Gastrocnemius medialis (tissue), 4 donors: ENCODE measurements at regions not wholly inside any gene's neighbourhood (a gene's known extent, or its start where the extent isn't known, plus 50 kb on each side); places are given as distances from the start of the nearest gene placed in this dataset.

ENCODE experiments used
- CTCF ChIP-seq, 5 experiments: fragments of 450-650 bp in 3 of 5; fragments of 200-600 bp in 2 of 5; sonication (generic) in 2 of 5; IDR thresholded peaks in 4 of 5; conservative IDR thresholded peaks in 1 of 5; 1 replicate in 4 of 5; 2 replicates in 1 of 5; pipeline ENCODE4 v1.5.1; 2016 to 2019; ENCODE audit warnings: antibody characterized with exemption in 5 of 5, mild to moderate bottlenecking in 3 of 5, moderate library complexity in 3 of 5
- POLR2A ChIP-seq, 2 donors: fragments of 450-650 bp; IDR thresholded peaks; one replicate each; pipeline ENCODE4 v1.6.1; 2017; ENCODE audit warnings: antibody characterized with exemption in 2 of 2, mild to moderate bottlenecking in 2 of 2, moderate library complexity in 2 of 2

GRCh38 chr7:21044913-21045568, 258.4 kb upstream of the SP8 start:
- TF ChIP-seq CTCF (IDR thresholded peaks at IDR 0.05 in 4 of 5, conservative IDR thresholded peaks at IDR 0.05 in 1 of 5) (no peak), POLR2A (IDR thresholded peaks at IDR 0.05) (no peak)
